ENCODE measurements at regions not wholly inside any gene's neighbourhood (a gene's known extent, or its start where the extent isn't known, plus 50 kb on each side); places are given as distances from the start of the nearest gene placed in this dataset.

DNA sequence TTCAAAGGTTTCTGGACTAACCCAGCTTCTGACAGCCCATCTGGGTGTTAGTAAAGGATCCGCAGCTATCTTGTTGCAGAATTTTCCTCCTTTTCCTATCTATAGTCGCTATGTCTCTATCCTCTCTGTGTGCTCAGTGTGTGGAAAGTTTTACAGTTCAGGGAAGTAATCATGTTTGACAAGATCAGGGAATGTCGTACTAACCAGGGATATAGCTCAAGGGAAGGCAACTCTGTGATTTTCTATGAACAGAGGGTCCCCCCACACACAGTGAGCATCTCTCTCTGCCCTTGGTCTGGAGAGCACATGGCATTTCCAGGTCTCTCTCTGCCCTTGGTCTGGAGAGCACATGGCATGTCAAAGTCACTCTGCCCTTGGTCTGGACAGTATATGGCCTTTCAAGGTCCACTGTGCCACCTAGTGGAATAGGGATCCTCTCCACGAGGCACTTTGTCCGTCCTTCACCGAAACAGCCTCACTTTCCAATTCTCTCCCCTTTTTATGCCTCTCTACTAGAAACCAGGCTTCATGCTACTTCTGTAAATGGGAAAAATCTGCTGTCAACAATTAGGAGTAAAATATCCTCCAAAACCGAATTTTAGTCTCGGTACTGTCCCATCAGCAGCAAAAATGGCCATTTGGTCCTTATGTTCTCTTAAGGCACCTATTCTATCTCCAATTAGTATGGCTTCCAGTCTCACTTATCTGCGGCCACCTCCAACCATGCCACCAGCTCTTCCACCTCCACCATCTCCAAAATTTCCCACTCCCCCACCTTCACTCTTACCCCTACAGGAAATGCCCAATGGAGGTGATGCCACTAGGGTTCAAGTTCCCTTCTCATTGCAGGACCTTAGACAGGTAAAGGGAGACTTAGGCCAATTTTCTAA is 88.7 kb downstream of the IGLL5 start:
- TF ChIP-seq, protein P1, sequence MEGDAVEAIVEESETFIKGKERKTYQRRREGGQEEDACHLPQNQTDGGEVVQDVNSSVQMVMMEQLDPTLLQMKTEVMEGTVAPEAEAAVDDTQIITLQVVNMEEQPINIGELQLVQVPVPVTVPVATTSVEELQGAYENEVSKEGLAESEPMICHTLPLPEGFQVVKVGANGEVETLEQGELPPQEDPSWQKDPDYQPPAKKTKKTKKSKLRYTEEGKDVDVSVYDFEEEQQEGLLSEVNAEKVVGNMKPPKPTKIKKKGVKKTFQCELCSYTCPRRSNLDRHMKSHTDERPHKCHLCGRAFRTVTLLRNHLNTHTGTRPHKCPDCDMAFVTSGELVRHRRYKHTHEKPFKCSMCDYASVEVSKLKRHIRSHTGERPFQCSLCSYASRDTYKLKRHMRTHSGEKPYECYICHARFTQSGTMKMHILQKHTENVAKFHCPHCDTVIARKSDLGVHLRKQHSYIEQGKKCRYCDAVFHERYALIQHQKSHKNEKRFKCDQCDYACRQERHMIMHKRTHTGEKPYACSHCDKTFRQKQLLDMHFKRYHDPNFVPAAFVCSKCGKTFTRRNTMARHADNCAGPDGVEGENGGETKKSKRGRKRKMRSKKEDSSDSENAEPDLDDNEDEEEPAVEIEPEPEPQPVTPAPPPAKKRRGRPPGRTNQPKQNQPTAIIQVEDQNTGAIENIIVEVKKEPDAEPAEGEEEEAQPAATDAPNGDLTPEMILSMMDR (IDR thresholded peaks at IDR 0.05; ENCODE audit: low read depth, low read length, missing control alignments) = no peak
- no peak for DNase-seq (ENCODE audit: extremely low read depth, low read depth)
- H3K4me3 ChIP-seq (replicated peaks; ENCODE audit: low read depth, low read length) = no peak overlapping the region

GRCh38 chr22:22977479-22978200 is 90.0 kb downstream of the IGLL5 start:
- TF ChIP-seq, protein P1 (IDR thresholded peaks at IDR 0.05; ENCODE audit: low read depth, low read length, missing control alignments) = no peak
- no peak overlapping the region for H3K4me3 ChIP-seq (replicated peaks; ENCODE audit: low read depth, low read length)
- DNase-seq (ENCODE audit: extremely low read depth, low read depth) = no peak

GRCh38 chr22:22978637-22979036 is 91.0 kb downstream of the IGLL5 start:
- no peak overlapping the region for H3K4me3 ChIP-seq (replicated peaks; ENCODE audit: low read depth, low read length)
- DNase-seq (ENCODE audit: extremely low read depth, low read depth) = no peak
- TF ChIP-seq, protein P1 (IDR thresholded peaks at IDR 0.05; ENCODE audit: low read depth, low read length, missing control alignments) = no peak

- no peak for DNase-seq (ENCODE audit: extremely low read depth, low read depth)
- TF ChIP-seq, protein P1 (IDR thresholded peaks at IDR 0.05; ENCODE audit: low read depth, low read length, missing control alignments) = no peak
- H3K4me3 ChIP-seq (replicated peaks; ENCODE audit: low read depth, low read length) = no peak overlapping the region
Observed at GRCh38 chr22:22979121-22979724, 91.1 kb upstream of the GNAZ start.

- DNase-seq (ENCODE audit: extremely low read depth, low read depth) = no peak
- TF ChIP-seq, protein P1 (IDR thresholded peaks at IDR 0.05; ENCODE audit: low read depth, low read length, missing control alignments) = no peak
- no peak overlapping the region for H3K4me3 ChIP-seq (replicated peaks; ENCODE audit: low read depth, low read length)
Observed at GRCh38 chr22:22979954-22980353, 90.4 kb upstream of the GNAZ start.

DNA sequence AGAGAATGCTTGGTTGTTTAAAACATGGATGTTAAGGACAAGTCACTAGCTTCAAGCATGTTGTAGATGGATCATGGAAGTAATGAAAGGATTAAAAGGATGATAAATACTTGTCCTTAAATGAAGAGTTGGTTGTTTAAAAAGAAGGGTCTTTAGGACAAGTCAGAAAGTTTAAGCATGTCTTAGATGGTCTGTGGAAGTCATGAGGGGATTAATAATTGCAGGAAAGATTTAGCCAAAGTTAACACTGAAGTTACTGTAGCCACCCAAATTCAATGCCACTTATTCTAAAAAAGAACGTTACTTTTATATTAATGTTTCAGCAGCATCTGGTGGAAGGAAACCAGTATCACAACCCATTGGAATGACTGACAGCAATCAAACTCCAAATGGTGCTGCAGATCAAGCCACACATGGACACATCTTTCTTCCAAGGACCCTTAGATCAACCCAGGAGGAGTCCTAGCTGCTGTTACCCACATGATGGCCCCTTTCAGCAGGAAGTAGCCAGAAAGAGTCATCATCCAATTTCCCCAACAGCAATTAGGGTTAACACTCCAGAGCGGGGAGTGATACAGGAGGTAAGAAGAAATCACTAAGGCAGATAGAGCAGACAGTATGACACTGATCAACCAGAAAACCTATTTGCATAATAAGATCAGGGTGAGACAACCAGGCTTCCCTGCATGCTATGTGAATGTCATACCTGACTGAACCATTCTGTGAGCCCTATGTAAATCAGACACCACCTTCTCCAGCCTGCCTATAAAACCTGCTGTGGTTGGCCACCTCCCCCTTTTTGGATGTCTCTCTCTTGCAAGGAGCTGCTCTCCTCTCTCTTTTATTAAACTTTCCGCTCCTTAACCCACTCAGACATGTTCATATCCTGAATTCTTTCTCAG is 88.4 kb upstream of the GNAZ start:
- no peak for DNase-seq (ENCODE audit: extremely low read depth, low read depth)
- H3K4me3 ChIP-seq (replicated peaks; ENCODE audit: low read depth, low read length) = no peak overlapping the region

More for the DNA sequence above, 88.4 kb upstream of the GNAZ start:
- TF ChIP-seq, protein P1 (IDR thresholded peaks at IDR 0.05; ENCODE audit: low read depth, low read length, missing control alignments) = no peak

Measured in HFF-Myc (cell line).